Inferior parietal cortex (tissue), 1 donor: ENCODE measurements at regions not wholly inside any gene's neighbourhood (a gene's known extent, or its start where the extent isn't known, plus 50 kb on each side); places are given as distances from the start of the nearest gene placed in this dataset.
"Not testable (repeated sequence)": the region's sequence is repeated elsewhere in the genome, so short reads cannot be mapped to it uniquely, and the experiment has no call there.

Source experiments
- DNase-seq: peaks from one replicate; pipeline ENCODE4 v3.0.0-alpha.2; 2016; ENCODE audit errors: extremely low spot score

DNA sequence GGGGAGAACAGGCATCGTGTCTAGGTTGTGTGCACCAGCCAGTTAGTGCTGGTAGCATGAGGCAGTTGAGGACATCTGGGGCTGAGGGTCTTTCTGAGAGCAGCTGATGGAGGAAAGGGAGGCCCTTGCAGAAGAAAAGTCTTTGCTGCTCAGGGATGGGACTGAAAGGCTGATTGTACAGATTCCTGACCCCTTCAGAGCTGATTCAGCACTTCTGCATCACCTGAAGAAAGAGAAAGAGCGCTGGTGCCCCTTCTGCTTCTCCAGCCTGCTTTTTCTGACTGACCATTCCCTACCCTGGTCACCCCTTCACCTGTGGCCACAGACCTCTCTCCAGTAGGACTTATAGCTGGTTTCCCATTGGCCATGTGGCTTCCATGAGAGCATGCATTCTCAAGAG is 476.2 kb downstream of the TSHZ3 start:
- DNase-seq: no peak

DNA sequence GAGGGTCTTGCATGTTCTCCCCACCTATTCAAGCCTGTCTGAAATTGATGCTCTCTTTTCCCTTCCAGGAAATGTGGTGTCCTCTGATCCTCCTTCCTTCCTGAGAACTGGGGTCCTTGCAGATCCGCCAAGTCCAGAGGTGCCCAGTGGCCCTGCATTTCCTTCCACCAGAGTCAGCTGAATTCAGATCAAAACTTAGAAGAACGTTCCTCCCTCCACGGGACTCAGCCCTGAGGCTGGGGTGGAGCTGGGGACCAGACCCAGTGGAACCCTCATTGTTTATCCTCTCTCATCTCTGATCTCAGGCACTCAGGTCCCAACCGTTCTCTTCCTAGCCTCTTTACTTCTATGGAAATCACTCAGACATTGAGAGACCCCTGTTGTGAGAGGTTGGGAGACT is 477.3 kb downstream of the TSHZ3 start:
- DNase-seq: no peak

DNA sequence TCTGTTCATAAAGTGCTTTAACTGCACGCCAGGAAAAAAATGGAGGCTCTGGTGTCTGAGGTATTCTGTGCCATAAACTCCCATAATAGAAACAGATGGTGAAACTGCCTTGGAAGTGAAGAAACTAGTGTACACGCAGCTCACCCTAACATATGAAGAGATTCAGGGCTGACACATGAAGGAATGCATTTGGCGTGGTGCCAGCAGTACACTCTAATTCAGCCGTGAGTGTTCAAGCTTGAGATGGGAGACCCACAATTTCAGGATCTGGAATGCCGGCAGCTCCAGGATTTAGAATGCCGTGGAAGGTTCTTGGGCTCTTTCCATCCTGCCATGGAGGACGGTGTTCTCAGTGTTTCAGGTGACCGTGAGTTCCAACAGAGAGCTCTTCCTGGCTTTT is 478.4 kb downstream of the TSHZ3 start:
- DNase-seq: no peak

DNA sequence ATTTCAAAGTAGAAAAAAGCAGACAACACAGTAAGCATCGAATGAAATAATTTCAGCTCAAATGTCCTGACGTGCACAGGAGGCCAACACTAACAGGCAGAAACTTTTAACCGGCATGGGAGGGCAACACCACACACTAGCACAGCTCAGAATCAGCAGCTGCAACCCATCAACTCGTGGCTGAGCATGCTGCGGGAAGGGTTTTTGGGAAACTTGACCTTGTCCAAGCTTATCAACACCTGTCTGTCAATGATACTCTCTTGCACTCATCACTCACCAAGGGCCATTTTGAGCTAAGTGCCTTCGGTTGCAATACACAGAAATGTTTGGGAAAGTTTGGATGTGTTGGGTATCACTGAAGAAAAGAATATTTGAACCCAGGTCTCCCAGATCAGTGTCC is 483.7 kb downstream of the TSHZ3 start:
- DNase-seq: no peak

DNA sequence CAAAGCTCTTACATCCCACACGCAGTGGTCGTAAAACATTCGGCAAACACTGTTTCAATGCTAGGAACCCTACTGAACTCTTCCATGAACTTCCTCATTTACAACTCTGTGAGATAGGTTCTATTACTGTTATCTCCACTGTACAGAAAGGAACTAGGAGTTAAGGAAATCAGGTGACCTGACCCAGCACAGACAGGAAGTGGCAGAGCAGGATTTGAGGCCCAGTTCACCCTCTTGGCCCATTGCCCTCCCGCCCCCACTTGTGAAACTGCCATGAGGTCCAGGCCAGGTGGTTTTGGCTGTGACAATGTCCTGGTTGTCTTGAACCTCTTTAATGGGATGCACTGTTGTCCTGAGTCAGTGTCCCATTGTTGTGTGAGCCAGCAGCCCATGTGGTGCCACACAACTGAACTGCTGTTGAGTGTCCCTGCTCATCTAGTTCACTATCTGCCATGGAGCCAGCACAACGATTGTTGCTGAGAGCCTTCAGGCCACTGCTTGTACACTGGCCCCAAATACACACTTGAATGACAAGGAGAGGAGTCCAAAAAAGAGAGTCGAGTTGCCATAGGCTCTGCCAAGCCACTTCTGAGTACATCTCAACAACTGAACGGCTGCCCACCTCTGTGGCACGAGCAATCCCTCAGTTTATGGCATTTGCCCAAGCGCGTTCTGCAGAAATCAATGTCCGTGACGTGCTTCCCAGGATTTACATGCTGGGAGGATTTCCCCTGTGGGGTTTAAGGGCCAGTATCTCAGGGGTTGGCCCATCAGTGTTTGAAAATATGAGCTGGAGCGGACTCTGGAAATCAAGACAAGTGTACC is 484.6 kb downstream of the TSHZ3 start:
- no peak for DNase-seq

DNA sequence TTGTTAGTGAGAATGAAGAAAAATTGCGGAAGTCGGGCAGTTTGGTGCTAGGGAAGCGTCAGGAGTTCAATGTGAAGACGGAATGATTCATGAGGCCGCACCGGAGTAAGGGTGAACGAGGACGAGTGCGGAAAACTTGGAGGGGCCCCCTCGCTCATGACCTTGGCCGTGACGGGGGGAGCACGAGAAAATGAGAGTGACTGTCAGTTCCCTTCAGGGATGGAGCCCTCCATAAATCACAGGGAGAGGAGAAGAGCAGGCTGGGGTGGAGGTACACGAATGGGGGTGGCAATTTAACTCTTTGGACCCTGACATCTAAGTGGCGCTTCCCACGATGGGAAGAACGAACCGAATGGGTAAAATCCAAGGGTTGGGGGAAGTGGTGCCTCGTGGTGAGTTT is 486.4 kb downstream of the TSHZ3 start:
- DNase-seq: no peak

DNA sequence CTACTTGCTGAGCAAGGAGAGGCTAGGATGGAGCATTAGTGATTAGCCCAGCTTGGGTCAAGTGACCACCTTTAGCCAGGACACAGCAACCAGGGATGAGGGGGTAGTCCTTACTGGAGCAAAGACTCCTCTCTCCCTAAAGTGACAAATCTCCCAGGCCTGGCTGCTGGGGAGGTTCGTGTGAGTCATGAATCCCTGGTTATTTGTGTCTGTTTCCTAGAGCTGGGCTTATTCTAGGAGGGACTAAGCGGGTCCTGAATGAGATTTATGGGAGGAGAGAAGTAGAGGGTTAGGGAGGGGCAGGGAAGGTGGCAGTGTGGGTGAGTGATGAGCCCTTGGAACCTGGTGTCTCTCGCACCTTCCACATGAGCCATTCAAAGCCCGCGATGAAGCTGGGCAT is 487.3 kb downstream of the TSHZ3 start:
- no peak for DNase-seq

DNA sequence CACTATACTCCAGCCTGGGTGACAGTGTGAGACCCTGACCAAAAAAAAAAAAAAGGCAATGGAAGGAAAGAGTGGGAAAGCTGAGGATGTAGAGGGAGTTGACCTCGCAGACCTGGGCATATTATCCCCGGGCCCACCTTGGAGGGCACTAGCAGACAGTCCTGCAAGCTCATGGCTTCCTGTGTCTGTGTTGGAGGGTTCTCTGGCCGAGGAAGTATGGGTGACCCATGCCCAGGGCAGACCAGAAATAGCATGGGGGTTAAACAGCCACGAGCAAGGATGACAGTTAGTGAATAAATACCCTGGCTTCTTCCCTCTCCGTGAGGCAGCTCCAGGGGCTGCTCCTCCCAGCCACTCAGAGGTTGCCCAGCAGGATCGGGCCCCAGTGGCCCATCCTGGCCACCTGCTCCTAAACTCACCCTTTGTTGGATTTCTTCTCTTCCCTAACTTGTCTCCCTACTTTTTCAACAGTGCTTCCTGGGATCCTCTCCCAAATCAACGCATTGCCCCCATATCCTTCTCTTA is 485.8 kb downstream of the ZNF536 start:
- no peak for DNase-seq

DNA sequence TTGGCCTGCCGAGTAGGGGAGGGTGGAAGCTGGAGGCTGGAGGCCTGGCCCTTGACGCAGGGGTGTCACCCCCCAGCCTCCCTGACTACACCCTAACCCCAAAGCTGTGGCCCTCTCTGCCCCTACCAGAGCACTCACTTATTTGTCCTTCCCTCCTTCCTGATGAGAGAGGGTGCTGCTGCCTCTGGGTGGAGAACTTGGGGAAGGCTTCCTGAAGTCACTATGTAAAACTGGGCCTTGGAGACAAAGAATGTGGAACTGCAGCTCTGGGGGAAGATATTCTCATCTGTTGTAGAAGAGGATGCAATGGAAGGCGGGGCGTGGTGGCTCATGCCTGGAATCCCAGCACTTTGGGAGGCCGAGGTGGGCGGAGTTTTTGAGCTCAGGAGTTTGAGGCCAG is 485.2 kb downstream of the ZNF536 start:
- DNase-seq: no peak

DNA sequence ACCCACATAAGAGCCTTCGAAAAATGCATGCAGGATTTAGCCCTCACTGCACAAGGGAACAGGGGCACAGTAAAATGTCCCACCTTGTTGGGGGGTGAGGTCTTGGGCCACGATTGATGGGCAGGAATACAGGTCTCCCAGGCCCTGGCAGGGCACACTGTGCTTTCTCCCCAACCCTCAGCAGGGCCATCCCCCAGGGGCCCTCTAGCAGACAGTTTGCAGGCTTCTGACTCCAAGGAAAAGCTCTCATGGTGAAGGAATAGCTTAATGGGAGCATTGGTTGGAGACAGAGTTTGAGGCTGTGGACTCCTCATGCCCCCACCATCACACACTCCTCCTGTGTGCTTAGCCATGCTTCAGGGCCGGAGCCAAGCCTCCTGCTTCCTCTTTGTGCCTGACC is 484.6 kb downstream of the ZNF536 start:
- no peak for DNase-seq

DNA sequence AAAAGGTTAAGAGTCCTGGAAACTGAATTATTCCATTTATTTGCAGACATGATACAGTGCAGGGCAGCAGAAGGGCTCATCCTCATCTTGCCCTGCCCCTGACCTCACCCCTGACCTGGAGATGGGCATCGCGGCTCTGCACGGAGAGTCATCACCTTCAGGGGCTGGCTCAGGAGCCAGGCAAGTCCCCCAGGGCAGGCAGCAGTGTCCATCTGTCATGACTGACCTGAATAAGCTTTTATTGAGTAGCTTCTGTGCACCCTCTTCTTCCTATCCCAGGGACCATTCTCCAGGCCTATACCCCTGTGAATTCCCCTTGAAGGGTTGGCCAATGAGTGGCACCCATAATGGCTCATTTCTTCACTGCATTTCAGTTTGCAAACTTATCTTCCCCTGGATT is 484.2 kb downstream of the ZNF536 start:
- no peak for DNase-seq

DNA sequence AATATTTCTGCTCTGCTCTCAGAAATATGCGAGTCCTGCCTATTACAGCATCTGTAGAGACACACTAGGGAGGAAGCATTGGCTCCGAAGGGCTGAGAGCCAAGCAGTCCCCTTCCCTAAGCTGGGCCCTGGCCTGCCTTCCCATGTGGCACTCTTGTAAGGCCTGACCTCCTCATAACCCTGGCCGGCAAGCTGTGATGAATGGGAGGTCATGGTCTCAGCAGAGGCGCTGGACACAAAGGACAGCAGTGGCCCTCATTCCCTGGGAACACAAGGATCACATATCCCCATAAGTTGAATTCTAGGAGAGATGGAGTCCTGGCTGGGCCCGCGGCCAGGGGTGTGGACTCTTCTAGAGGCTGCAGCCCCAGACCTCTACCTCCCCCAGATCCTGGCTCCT is 483.3 kb downstream of the ZNF536 start:
- DNase-seq: no peak

DNA sequence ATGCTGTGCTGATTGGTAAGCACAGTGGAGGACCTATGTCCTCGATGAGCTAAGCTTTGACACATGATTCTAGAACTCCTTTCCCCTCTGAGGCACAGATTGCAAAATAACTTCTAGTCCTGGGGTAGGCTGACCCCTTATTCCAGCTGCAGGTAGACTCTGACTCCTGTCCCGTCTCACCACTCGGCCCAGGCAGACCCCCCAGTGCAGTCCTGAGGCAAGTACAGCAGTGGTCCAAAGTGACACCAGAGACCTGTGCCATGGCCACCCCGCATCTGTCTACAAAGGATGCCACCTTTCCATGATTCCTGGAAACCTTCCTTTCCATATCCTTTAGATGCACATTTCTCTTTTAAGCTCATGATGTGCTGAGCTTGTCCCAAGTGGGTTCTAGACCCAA is 482.5 kb downstream of the ZNF536 start:
- no peak for DNase-seq

DNA sequence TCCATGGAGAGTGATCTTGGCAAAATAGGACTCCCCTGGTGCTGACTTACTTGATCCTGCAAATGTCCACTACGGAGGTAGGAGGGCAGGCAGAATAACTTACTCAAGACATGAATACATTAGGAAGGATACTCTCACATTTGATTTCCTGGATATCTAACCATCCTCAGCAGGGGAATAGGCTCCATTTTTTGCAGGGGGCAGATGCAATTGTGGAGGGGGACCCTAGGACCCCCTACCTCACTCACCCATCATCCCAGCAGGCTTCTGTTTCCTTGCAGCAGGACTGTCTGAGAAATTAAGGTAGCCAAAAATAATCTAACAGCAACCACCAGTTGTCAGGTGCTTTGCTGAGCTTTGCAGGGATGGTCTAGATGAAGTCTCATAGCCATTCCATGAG is 482.0 kb downstream of the ZNF536 start:
- no peak for DNase-seq

DNA sequence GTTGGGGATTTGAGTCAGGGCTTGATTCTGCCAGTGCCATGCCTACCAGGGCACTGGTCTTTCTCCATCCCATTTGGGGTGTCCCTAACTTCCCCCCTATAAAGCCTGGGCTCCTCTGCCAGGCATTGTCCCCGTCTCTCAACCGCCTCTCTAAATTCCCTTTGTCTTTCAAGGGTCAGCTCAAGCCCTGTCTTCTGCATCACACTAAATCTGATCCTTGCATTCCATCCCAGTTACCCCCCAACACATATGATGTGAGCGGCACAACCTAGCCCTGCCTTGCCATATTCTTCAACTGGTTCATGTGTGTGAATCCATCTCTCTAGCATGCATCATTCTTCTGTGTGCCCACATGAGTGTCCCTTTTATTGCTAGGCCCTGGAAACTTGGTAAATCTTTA is 480.9 kb downstream of the ZNF536 start:
- no peak for DNase-seq

DNA sequence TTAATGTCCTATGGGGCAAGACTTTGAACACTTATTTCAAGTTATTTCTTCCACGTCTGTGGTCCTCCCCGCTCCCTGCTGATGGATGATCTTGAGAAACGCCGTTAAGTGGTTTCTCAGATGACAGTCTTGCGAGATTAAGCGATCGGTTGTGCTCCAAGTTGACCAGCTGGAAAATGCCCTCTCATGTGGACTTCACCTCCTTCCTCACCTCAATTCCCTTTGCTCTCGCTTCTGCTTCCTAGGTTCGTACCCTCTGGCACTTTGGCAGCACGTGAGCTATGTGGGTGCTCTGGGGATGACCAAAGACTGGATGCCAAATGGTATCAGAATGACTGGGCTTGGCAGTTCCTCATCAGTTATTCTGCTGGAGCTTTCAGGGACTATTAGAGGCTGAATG is 480.0 kb downstream of the ZNF536 start:
- no peak for DNase-seq

DNA sequence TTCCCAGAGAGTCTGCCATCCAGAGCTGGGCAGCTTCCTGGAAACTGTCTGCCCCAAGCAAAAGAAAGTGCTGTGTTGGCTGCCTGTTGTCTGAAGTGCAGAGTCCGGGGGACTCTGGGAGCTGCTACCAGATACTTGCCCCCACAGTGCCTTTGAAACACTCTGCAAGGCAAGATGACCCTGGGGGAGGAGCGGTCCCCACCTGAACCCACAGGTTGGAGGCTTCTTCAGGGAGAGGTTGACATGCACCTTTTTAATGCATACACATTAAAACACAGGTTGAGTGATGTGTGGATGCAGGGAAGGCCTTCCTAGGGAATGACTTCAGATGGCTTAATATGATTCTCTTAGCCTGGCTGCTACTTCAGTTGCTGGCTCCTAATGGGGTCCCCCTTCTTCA is 479.5 kb downstream of the ZNF536 start:
- DNase-seq: no peak

DNA sequence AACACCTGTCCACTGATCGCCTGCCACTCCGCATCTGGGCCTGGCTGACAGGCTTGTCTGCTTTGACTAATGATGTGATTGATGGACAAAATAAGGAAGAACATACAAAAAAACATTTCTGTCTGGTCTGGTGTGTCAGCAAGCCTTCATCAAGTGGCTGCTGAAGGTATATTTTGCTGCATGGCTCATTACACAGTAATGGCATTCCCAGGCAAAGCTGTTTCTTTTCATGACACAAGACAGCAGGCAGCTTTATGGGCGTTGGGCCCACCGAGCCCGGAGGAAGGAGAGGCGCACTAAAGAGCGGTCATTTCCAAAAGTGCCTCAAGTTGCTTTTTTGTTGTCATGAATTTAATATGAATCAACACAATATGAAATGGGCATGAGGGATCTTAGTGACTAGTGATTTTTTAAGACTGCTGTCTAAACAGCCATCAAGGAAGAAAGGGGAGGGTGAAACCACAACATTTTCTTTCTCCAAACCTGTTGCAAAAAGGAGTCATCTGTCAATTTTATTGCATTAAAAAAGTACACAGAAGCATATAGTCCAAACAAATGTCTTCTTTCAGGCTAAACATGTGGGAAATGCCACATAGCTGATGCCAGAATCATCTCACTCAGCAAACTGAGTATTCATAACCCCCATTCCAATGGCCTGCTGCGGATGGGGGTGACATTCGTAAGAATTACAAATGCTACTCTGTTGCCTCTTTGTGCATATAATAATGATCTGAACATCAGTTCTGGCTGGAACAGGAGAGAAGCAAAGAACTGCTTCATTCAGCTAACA is 476.6 kb downstream of the ZNF536 start:
- DNase-seq: no peak

DNA sequence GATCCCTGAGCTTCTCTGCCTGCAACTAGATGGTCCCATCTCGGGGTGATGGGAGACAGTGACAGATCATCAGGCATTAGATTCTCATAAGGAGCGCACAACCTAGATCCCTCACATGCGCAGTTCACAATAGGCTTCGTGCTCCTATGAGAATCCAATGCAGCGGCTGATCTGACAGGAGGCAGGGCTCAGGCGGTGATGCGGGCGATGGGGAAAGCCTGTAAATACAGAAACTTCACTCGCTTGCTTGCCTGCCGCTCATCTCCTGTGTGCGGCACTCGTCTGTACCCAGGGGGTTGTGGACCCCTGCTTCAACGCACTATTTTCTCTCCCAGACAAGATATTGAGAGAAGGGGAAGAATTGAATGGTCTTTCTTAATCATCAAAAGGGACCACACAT is 473.9 kb downstream of the ZNF536 start:
- no peak for DNase-seq

DNA sequence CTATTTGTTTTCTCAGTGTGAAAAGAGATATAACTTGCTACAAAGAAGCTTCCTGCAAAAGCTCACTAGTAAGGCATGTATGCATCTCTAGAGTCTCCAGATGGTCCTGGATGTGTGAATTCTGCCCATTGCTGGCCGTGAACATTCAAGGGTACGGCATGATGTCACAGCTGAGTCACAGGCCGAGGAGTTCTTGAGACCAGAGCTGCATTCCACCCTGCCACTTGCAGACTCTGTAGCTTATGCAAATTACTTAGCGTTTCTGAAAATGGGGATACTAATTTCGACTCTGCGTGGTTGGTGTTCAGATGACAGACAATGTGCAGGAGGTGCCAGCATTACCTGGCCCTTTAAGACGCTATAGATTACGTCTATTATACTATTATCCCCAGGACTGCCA is 470.7 kb downstream of the ZNF536 start:
- DNase-seq: no peak

DNA sequence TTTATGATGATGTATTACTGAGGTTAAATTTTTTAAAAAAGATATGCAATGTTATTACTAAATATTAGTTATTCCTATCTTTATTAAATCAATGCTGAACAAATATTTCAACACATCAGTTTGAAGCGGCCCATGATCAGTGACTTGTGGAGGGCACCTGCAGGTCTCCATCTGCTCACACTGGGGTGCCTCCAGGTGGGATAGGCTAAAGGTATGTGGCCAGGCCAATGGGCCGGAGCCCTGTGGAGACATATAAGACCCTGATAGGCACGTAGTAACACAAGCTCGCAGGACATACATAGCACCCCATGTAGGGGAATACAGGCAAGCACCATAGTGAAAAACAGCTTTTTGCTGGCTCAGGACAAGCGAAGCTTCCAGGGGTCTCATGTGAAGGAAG is 469.8 kb downstream of the ZNF536 start:
- no peak for DNase-seq

DNA sequence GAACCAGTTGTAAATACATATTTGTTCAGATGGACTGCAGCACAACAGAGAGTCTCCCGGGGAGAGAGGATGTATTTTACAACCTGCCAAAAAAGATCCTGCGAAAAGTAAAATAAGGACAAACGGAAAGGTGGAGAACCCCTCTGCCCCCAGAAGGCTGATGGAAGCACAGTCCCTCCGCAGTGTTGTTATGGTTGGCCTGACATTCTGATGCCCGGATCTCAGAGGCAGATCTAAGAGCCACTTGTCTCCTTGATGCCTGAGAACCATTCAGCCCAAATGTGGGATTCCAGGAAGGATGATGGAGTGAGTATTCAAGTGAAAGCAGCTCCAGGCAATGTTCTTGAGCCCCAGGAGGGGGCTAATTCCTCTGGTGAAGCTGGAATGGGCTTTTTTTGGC is 458.7 kb downstream of the ZNF536 start:
- DNase-seq: no peak

DNA sequence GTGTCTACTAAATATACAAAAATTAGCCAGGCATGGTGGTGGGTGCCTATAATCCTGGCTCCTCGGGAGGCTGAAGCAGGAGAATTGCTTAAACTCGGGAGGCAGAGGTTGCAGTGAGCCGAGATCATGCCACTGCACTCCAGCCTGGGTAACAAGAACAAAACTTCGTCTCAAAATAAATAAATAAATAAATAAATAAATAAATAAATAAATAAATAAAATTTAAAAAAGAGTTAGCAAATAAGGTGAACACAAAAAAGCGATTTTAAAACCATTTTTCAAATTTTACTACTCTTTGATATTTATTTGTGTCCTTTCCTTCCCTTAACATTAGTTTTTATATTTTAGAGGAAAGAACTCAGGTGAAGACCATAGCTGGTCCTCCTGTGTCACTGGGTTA is 453.3 kb downstream of the ZNF536 start:
- DNase-seq: not testable (repeated sequence)
